ENCODE measurements at regions not wholly inside any gene's neighbourhood (a gene's known extent, or its start where the extent isn't known, plus 50 kb on each side); places are given as distances from the start of the nearest gene placed in this dataset.

GRCh38 chr2:18830962-18831361, 241.6 kb upstream of the NT5C1B start:
- H3K9me3 ChIP-seq (replicated peaks; ENCODE audit: control insufficient read depth, insufficient read depth, low read length), result no peaks in the 10 kb centered on the region

More at GRCh38 chr2:18830962-18831361, 241.6 kb upstream of the NT5C1B start:
- Histone ChIP-seq H3K4me2 (ENCODE audit: insufficient read depth, low read length) (no peak overlapping the region), H3K9ac (replicated peaks; ENCODE audit: extremely low read depth, insufficient read depth, low read length) (no peak overlapping the region), H3K9me1 (replicated peaks; ENCODE audit: control insufficient read depth, extremely low read depth, insufficient read depth, low read length) (no peaks in the 10 kb centered on the region), H3K4me1 (ENCODE audit: control insufficient read depth, extremely low read depth, insufficient read depth, low read length) (no peaks in the 10 kb centered on the region), H3K4me3 (replicated peaks in 1 of 3; ENCODE audit: insufficient read depth in 1 of 3, low read depth in 1 of 3, low read length in 3 of 3) (no peak overlapping the region), H2AFZ (ENCODE audit: low read depth, low read length) (no peak overlapping the region), H4K20me1 (replicated peaks; ENCODE audit: control insufficient read depth, extremely low read depth, insufficient read depth, low read length) (no peaks in the 10 kb centered on the region), H3K36me3 (ENCODE audit: control insufficient read depth in 2 of 2, extremely low read depth in 1 of 2, insufficient read depth in 2 of 2, low read length in 2 of 2) (no peaks in the 10 kb centered on the region), H3K27ac (ENCODE audit: insufficient read depth, low read depth, low read length) (no peak overlapping the region), H3K27me3 (ENCODE audit: control insufficient read depth in 2 of 2, insufficient read depth in 2 of 2, low read length in 2 of 2) (no peaks in the 10 kb centered on the region), H3K79me2 (ENCODE audit: control insufficient read depth, insufficient read depth, low read length) (no peaks in the 10 kb centered on the region)
- FAIRE-seq (no peak), DNase-seq (ENCODE audit: low read depth, low spot score) (no peak)
- intact Hi-C loops (cut with micrococcal nuclease) (no loop called here), dilution Hi-C loops (cut with MboI; ENCODE audit: extremely low pct_ligation_motif_present, low sequenced_read_pairs) (no loop called here)
- POLR2A ChIA-PET, result no interaction called here
- no TSS peak for BruUV-seq (replicated peaks)
- CTCF ChIA-PET, result no interaction called here
- TF ChIP-seq, protein P1, sequence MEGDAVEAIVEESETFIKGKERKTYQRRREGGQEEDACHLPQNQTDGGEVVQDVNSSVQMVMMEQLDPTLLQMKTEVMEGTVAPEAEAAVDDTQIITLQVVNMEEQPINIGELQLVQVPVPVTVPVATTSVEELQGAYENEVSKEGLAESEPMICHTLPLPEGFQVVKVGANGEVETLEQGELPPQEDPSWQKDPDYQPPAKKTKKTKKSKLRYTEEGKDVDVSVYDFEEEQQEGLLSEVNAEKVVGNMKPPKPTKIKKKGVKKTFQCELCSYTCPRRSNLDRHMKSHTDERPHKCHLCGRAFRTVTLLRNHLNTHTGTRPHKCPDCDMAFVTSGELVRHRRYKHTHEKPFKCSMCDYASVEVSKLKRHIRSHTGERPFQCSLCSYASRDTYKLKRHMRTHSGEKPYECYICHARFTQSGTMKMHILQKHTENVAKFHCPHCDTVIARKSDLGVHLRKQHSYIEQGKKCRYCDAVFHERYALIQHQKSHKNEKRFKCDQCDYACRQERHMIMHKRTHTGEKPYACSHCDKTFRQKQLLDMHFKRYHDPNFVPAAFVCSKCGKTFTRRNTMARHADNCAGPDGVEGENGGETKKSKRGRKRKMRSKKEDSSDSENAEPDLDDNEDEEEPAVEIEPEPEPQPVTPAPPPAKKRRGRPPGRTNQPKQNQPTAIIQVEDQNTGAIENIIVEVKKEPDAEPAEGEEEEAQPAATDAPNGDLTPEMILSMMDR (IDR thresholded peaks at IDR 0.05; ENCODE audit: extremely low read depth in 1 of 2, insufficient read depth in 1 of 2, low read depth in 1 of 2, low read length in 2 of 2), result no peak
- no peak for TF ChIP-seq FOS (IDR thresholded peaks at IDR 0.05; ENCODE audit: borderline replicate concordance, insufficient read depth, low read length)
- no peak for TF ChIP-seq JUN (IDR thresholded peaks at IDR 0.05; ENCODE audit: borderline replicate concordance, insufficient read depth, insufficient read length, low read depth)
- no peak for TF ChIP-seq MAX (IDR thresholded peaks at IDR 0.05; ENCODE audit: insufficient read depth, insufficient read length)
- no peak for TF ChIP-seq EZH2 (IDR thresholded peaks at IDR 0.05; ENCODE audit: borderline replicate concordance, low read depth, low read length, severe bottlenecking)
- no peak for TF ChIP-seq POLR2A (IDR thresholded peaks at IDR 0.05; ENCODE audit: low read depth, low read length)
- no peak for TF ChIP-seq POLR2AphosphoS5 (IDR thresholded peaks at IDR 0.05; ENCODE audit: insufficient read depth, low read depth, low read length)

Data from endothelial cell of umbilical vein (primary cell).